ENCODE measurements at regions not wholly inside any gene's neighbourhood (a gene's known extent, or its start where the extent isn't known, plus 50 kb on each side); places are given as distances from the start of the nearest gene placed in this dataset.

GRCh38 chr5:149441986-149442385 lies 62.9 kb upstream of the IL17B start:
- TF ChIP-seq CTCF (IDR thresholded peaks at IDR 0.05) (no peak), POLR2A (IDR thresholded peaks at IDR 0.05) (no peak)
